IMR-90 (cell line): ENCODE measurements at regions not wholly inside any gene's neighbourhood (a gene's known extent, or its start where the extent isn't known, plus 50 kb on each side); places are given as distances from the start of the nearest gene placed in this dataset.

Experiments
- ATAC-seq: fragments of 200-7000 bp; cut with Tn5 transposase; 2 replicates; pipeline ENCODE4 v1.9.1; 2020; ENCODE audit warnings: low read depth, mild to moderate bottlenecking, moderate library complexity
- BruUV-seq: library from RNA; stranded (reverse); fragments of 400-500 nt; replicated peaks from 2 replicates; lab custom pipeline; 2021; lab: Mats Ljungman, UMichigan
- CTCF ChIA-PET: fragments of 300-600 bp; formaldehyde crosslinking; extraction: SDS; loops from one replicate; lab custom pipeline; 2021; ENCODE audit warnings: antibody characterized with exemption; lab: Yijun Ruan, JAX
- POLR2A ChIA-PET: fragments of 300-600 bp; sonication (Branson Sonifier 250); formaldehyde crosslinking; loops from one replicate; lab custom pipeline; 2022; ENCODE audit warnings: antibody characterized with exemption; ENCODE audit not compliant: unreplicated experiment; lab: Charles Lee
- DNase-seq: peaks from one replicate; pipeline ENCODE4 v3.0.0; 2013
- H2AFZ ChIP-seq: replicated peaks from 2 replicates; pipeline ENCODE3; 2013; ENCODE audit warnings: low read length, mild to moderate bottlenecking; ENCODE audit not compliant: poor library complexity
- H2AK5ac ChIP-seq: 2 replicates; pipeline ENCODE4 v1.6.1; 2013; ENCODE audit warnings: low read depth, low read length, inconsistent platforms
- H2AK9ac ChIP-seq: replicated peaks from 2 replicates; pipeline ENCODE3; 2013; ENCODE audit warnings: mild to moderate bottlenecking, low read depth, low read length, moderate library complexity; ENCODE audit not compliant: poor library complexity
- H2BK120ac ChIP-seq: 2 replicates; pipeline ENCODE4 v1.6.1; 2013; ENCODE audit warnings: low read depth, low read length, inconsistent platforms
- H2BK15ac ChIP-seq: 3 replicates; pipeline ENCODE4 v1.6.1; 2013; ENCODE audit warnings: low read depth, low read length, inconsistent platforms
- H2BK20ac ChIP-seq: 2 replicates; pipeline ENCODE4 v1.6.1; 2013; ENCODE audit warnings: low read depth, mild to moderate bottlenecking, inconsistent platforms, low read length, moderate library complexity
- H2BK5ac ChIP-seq: 2 replicates; pipeline ENCODE4 v1.6.1; 2013; ENCODE audit warnings: mild to moderate bottlenecking, low read depth, low read length, inconsistent platforms; ENCODE audit not compliant: poor library complexity, severe bottlenecking
- H3K14ac ChIP-seq: replicated peaks from 2 replicates; pipeline ENCODE4 v1.6.1; 2013; ENCODE audit warnings: low read depth, low read length, inconsistent platforms
- H3K18ac ChIP-seq: 2 replicates; pipeline ENCODE4 v1.6.1; 2013; ENCODE audit warnings: low read depth, low read length, control low read depth
- H3K23ac ChIP-seq: 2 replicates; pipeline ENCODE4 v1.6.1; 2013; ENCODE audit warnings: low read depth, low read length, inconsistent platforms
- H3K27ac ChIP-seq: 2 replicates; pipeline ENCODE4 v1.5.1; 2013; ENCODE audit warnings: mild to moderate bottlenecking, control low read depth, low read length; ENCODE audit not compliant: insufficient read depth
- H3K27me3 ChIP-seq: 2 replicates; pipeline ENCODE4 v1.6.1; 2013; ENCODE audit warnings: low read length; ENCODE audit not compliant: control insufficient read depth, insufficient read depth
- H3K36me3 ChIP-seq: 2 replicates; pipeline ENCODE4 v1.6.1; 2013; ENCODE audit warnings: low read length, mixed read lengths; ENCODE audit not compliant: control insufficient read depth, insufficient read depth
- H3K4ac ChIP-seq: 2 replicates; pipeline ENCODE4 v1.6.1; 2013; ENCODE audit warnings: low read depth, low read length, inconsistent platforms
- H3K4me1 ChIP-seq: 2 replicates; pipeline ENCODE4 v1.6.1; 2013; ENCODE audit warnings: low read length, mixed read lengths; ENCODE audit not compliant: control insufficient read depth, insufficient read depth
- H3K4me2 ChIP-seq: 2 replicates; pipeline ENCODE4 v1.6.1; 2013; ENCODE audit warnings: low read depth, mild to moderate bottlenecking, control low read depth, low read length, moderate library complexity
- H3K4me3 ChIP-seq: 2 replicates; pipeline ENCODE4 v1.5.1; 2013; ENCODE audit warnings: low read depth, mild to moderate bottlenecking, control low read depth, low read length, moderate library complexity; ENCODE audit not compliant: insufficient read depth
- H3K56ac ChIP-seq: 2 replicates; pipeline ENCODE4 v1.6.1; 2013; ENCODE audit warnings: low read length, inconsistent platforms; ENCODE audit not compliant: insufficient read depth; ENCODE audit errors: extremely low read depth
- H3K79me1 ChIP-seq, 2 experiments: 2 replicates each; pipeline ENCODE4 v1.6.1; 2013; ENCODE audit warnings: low read length in 2 of 2, inconsistent platforms in 1 of 2, low read depth in 1 of 2
- H3K9ac ChIP-seq: 2 replicates; pipeline ENCODE4 v1.6.1; 2013; ENCODE audit warnings: low read depth, low read length, control low read depth
- H3K9me1 ChIP-seq: 2 replicates; pipeline ENCODE4 v1.6.1; 2013; ENCODE audit warnings: low read length, inconsistent platforms; ENCODE audit not compliant: insufficient read depth
- H3K9me3 ChIP-seq: 2 replicates; pipeline ENCODE4 v1.6.1; 2013; ENCODE audit warnings: low read length; ENCODE audit not compliant: control insufficient read depth, insufficient read depth
- H4K20me1 ChIP-seq: 2 replicates; pipeline ENCODE4 v1.6.1; 2013; ENCODE audit warnings: low read length, inconsistent platforms; ENCODE audit not compliant: insufficient read depth
- H4K5ac ChIP-seq: 2 replicates; pipeline ENCODE4 v1.6.1; 2013; ENCODE audit warnings: mild to moderate bottlenecking, low read depth, low read length, control low read depth
- H4K8ac ChIP-seq, 2 experiments: 2 replicates each; pipeline ENCODE4 v1.6.1; 2013; ENCODE audit warnings: low read depth in 2 of 2, low read length in 2 of 2, control low read depth in 1 of 2, inconsistent platforms in 1 of 2
- H4K91ac ChIP-seq: 2 replicates; pipeline ENCODE4 v1.6.1; 2013; ENCODE audit warnings: low read depth, low read length, inconsistent platforms; ENCODE audit not compliant: insufficient read depth
- CHD1 ChIP-seq: IDR thresholded peaks from 2 replicates; pipeline ENCODE4 v1.6.1; 2012; ENCODE audit warnings: low read depth, low read length, improper control_type of control experiment
- MAFK ChIP-seq: IDR thresholded peaks from 2 replicates; pipeline ENCODE4 v1.6.1; 2012; ENCODE audit warnings: low read depth, low read length, improper control_type of control experiment
- NFE2L2 ChIP-seq: fragments of 150-350 bp; IDR thresholded peaks from 2 replicates; pipeline ENCODE4 v1.6.1; 2016; ENCODE audit warnings: low read depth, mild to moderate bottlenecking, low read length
- RCOR1 ChIP-seq: IDR thresholded peaks from 2 replicates; pipeline ENCODE4 v1.6.1; 2012; ENCODE audit warnings: mild to moderate bottlenecking, low read length, improper control_type of control experiment; ENCODE audit not compliant: insufficient replicate concordance
- RFX5 ChIP-seq: IDR thresholded peaks from 2 replicates; pipeline ENCODE4 v1.8.0; 2012; ENCODE audit warnings: low read depth, mild to moderate bottlenecking, low read length, moderate library complexity
- WGBS, 2 experiments: methylation state at CpG; one replicate each; pipeline versions ENCODE4 v1.1.5 to v1.1.7; 2013; ENCODE audit warnings: missing lambda C conversion rate in 2 of 2; ENCODE audit not compliant: insufficient read length in 1 of 2; ENCODE audit errors: extremely low coverage in 2 of 2; 5-methylcytosine and 5-hydroxymethylcytosine counted together
- dilution Hi-C: fragments of 300-500 bp; cut with HindIII; formaldehyde crosslinking; loops from one replicate; pipeline ENCODE4 v1.14.3; 2018; ENCODE audit warnings: low sequenced_read_pairs; ENCODE audit not compliant: unreplicated experiment
- in situ Hi-C: fragments of 300-500 bp; cut with MboI; formaldehyde crosslinking; loops from 3 replicates; pipeline ENCODE4 v1.14.3; 2019; ENCODE audit warnings: low sequenced_read_pairs, inconsistent platforms, mixed read lengths
- intact Hi-C: fragments of 100-400 bp; cut with micrococcal nuclease; formaldehyde crosslinking; loops from 2 replicates; pipeline ENCODE4 v1.10.0; 2022
- TF ChIP-seq, protein P1 (sequence below): fragments of 150-350 bp; IDR thresholded peaks from 2 replicates; pipeline ENCODE4 v1.6.1; 2016; ENCODE audit warnings: low read depth, mild to moderate bottlenecking, low read length, moderate library complexity, borderline replicate concordance
- TF ChIP-seq, protein P2 (sequence below): conservative IDR thresholded peaks from 2 replicates; pipeline ENCODE4 v1.5.1; 2012; ENCODE audit warnings: mild to moderate bottlenecking, low read depth, low read length, improper control_type of control experiment

DNA sequence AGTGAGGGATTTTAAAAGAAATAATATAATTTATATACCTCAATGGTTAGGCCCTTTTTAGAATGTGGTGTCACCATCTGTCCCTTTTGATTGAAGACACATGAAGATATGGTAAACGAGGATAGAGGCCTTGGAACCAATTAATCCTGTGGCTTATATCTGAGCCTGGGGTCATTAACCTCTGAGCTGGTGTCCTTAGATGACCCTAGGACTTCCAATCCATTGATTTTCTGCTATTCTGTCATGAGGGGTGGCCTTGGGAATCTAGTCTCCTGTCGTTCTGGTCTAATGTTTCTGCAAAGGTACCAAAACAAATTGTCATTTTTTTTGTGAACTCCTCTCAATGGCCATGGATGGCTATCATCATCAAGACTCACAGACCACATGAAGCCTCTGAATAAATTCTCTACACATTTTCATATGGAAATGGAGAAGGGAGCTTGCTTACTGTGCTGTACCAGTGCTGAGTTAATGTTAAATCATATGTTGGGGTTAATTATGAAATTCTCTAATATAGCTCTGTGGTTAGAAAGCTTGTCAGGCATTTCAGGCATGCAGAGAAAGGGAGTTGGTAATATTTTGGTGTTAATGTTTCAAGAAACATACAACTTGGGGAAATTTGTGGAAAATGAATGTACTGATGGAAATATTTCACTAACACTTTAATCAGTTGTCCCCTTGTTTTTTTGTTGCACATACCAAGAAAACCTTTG is 204.2 kb upstream of the IL15 start:
- Histone ChIP-seq H3K4me1 (peaks cover 7% of the 10 kb centered on the region), H3K14ac (no peak overlapping the region), H3K4me3 (no peak overlapping the region), H2BK120ac (peak overlapping the region; percentile 51; the same call in 1 of the 2 replicates), H2BK5ac (peak overlapping the region; percentile 78), H3K9me3 (no peaks in the 10 kb centered on the region), H3K9ac (no peak overlapping the region), H3K27me3 (no peaks in the 10 kb centered on the region), H3K79me1 (no peaks in the 10 kb centered on the region), H3K4ac (no peak overlapping the region), H3K18ac (peak overlapping the region; percentile 46; the same call in 1 of the 2 replicates), H4K20me1 (no peaks in the 10 kb centered on the region), H3K4me2 (peak overlapping the region; percentile 56; the same call in 1 of the 2 replicates), H2AK9ac (no peak overlapping the region), H3K9me1 (no peaks in the 10 kb centered on the region), H3K36me3 (no peaks in the 10 kb centered on the region), H2BK20ac (peak overlapping the region; percentile 39; the same call in 1 of the 2 replicates), H3K27ac (no peak overlapping the region; the same call in 1 of the 2 replicates), H2AFZ (no peak overlapping the region), H4K8ac (peak overlapping the region in 1 of 2 experiments; percentile 48; a peak in 2 of 4 replicates), H3K56ac (no peak overlapping the region), H2AK5ac (no peak overlapping the region), H4K5ac (peak overlapping the region; percentile 25; the same call in 1 of the 2 replicates), H2BK15ac (no peak overlapping the region), H4K91ac (0 out of 2 replicates have a peak overlapping the region, but pooled peaks have one; percentile 24), H3K23ac (no peak overlapping the region)
- TF ChIP-seq, protein P1, sequence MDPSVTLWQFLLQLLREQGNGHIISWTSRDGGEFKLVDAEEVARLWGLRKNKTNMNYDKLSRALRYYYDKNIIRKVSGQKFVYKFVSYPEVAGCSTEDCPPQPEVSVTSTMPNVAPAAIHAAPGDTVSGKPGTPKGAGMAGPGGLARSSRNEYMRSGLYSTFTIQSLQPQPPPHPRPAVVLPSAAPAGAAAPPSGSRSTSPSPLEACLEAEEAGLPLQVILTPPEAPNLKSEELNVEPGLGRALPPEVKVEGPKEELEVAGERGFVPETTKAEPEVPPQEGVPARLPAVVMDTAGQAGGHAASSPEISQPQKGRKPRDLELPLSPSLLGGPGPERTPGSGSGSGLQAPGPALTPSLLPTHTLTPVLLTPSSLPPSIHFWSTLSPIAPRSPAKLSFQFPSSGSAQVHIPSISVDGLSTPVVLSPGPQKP, result no peak
- TF ChIP-seq MAFK, result no peak
- TF ChIP-seq, protein P2, sequence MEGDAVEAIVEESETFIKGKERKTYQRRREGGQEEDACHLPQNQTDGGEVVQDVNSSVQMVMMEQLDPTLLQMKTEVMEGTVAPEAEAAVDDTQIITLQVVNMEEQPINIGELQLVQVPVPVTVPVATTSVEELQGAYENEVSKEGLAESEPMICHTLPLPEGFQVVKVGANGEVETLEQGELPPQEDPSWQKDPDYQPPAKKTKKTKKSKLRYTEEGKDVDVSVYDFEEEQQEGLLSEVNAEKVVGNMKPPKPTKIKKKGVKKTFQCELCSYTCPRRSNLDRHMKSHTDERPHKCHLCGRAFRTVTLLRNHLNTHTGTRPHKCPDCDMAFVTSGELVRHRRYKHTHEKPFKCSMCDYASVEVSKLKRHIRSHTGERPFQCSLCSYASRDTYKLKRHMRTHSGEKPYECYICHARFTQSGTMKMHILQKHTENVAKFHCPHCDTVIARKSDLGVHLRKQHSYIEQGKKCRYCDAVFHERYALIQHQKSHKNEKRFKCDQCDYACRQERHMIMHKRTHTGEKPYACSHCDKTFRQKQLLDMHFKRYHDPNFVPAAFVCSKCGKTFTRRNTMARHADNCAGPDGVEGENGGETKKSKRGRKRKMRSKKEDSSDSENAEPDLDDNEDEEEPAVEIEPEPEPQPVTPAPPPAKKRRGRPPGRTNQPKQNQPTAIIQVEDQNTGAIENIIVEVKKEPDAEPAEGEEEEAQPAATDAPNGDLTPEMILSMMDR, result no peak
- no peak for TF ChIP-seq NFE2L2
- no peak for TF ChIP-seq CHD1
- TF ChIP-seq RCOR1, result no peak
- no peak for TF ChIP-seq RFX5
- POLR2A ChIA-PET, result no interaction called here
- no TSS peak for BruUV-seq
- intact Hi-C loops, result no loop called here
- dilution Hi-C loops, result no loop called here
- in situ Hi-C loops, result no loop called here
- CTCF ChIA-PET, result no interaction called here
- ATAC-seq, result peak; percentile 76
- WGBS, 2 experiments, result no CpG with 5 or more reads among the region's 2 CpGs
- DNase-seq, result peak; percentile 28
